ENCODE measurements at regions not wholly inside any gene's neighbourhood (a gene's known extent, or its start where the extent isn't known, plus 50 kb on each side); places are given as distances from the start of the nearest gene placed in this dataset.
"Not testable (repeated sequence)": the region's sequence is repeated elsewhere in the genome, so short reads cannot be mapped to it uniquely, and the experiment has no call there.

DNA sequence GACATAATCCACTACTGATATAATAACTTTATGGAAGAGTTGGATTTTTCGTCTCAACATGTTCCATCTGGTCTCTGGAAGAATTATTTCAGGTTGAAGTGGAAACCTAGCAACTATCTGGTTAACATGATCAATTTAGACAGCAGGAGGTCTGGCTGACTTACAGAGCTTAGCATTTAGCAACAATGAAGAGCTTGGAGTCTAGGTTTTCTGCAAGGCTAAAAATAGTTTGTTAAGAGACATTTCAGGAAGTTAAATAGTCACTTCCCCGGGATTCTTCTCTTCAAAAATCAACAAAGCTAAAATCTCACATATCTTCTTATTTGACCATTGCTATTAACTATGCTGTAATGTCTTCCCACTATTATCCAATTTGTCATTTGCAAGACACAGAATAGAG lies 418.6 kb upstream of the DIPK2B start:
- TF ChIP-seq, protein P1, sequence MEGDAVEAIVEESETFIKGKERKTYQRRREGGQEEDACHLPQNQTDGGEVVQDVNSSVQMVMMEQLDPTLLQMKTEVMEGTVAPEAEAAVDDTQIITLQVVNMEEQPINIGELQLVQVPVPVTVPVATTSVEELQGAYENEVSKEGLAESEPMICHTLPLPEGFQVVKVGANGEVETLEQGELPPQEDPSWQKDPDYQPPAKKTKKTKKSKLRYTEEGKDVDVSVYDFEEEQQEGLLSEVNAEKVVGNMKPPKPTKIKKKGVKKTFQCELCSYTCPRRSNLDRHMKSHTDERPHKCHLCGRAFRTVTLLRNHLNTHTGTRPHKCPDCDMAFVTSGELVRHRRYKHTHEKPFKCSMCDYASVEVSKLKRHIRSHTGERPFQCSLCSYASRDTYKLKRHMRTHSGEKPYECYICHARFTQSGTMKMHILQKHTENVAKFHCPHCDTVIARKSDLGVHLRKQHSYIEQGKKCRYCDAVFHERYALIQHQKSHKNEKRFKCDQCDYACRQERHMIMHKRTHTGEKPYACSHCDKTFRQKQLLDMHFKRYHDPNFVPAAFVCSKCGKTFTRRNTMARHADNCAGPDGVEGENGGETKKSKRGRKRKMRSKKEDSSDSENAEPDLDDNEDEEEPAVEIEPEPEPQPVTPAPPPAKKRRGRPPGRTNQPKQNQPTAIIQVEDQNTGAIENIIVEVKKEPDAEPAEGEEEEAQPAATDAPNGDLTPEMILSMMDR (IDR thresholded peaks at IDR 0.05) = no peak
- no peaks in the 10 kb centered on the region for H3K79me2 ChIP-seq (ENCODE audit: insufficient read depth, low read length)
- peaks cover 3 to 9% of the 10 kb centered on the region in 2 donors for H3K9me3 ChIP-seq (replicated peaks in 1 of 2; ENCODE audit: control insufficient read depth in 1 of 2, insufficient read depth in 1 of 2, low read length in 2 of 2)
- DNase-seq = no peak
- H4K20me1 ChIP-seq (ENCODE audit: insufficient read depth, low read length) = no peaks in the 10 kb centered on the region
- H3K4me1 Mint-ChIP-seq = peaks cover 4% of the 10 kb centered on the region
- peaks cover 0 to 14% (median 5%) of the 10 kb centered on the region in 7 donors for H3K9me3 Mint-ChIP-seq
- no peaks in the 10 kb centered on the region for H3K36me3 Mint-ChIP-seq
- no peak overlapping the region for H3K27ac ChIP-seq (ENCODE audit: low read depth in 1 of 2, low read length in 2 of 2)
- no peak overlapping the region for H2AFZ ChIP-seq (ENCODE audit: insufficient read depth, low read depth, low read length, poor library complexity, severe bottlenecking)
- WGBS (ENCODE audit: insufficient coverage) = no CpG with 5 or more reads among the region's 2 CpGs
- peaks cover 0 to 11% of the 10 kb centered on the region in 2 donors for H3K27me3 ChIP-seq (ENCODE audit: control insufficient read depth in 2 of 2, insufficient read depth in 2 of 2, low read length in 2 of 2)
- intact Hi-C loops (cut with micrococcal nuclease) = no loop called here
- H3K36me3 ChIP-seq (replicated peaks in 1 of 2; ENCODE audit: control insufficient read depth in 1 of 2, insufficient read depth in 2 of 2, low read length in 2 of 2) = no peaks in the 10 kb centered on the region
- H3K4me2 ChIP-seq (replicated peaks; ENCODE audit: extremely low read depth, low read length, poor library complexity, severe bottlenecking) = no peak overlapping the region
- H3K4me3 ChIP-seq (replicated peaks in 1 of 3; ENCODE audit: low read depth in 2 of 3, low read length in 3 of 3) = no peak overlapping the region
- no peak overlapping the region for H3K4me3 Mint-ChIP-seq
- peaks cover 0 to 14% (median 0%) of the 10 kb centered on the region in 3 donors for H3K27me3 Mint-ChIP-seq (ENCODE audit: low read depth in 3 of 3)
- H3K27ac Mint-ChIP-seq = no peak overlapping the region
- no peak overlapping the region for H3K9ac ChIP-seq (ENCODE audit: insufficient read depth, low read length, poor library complexity, severe bottlenecking)
- no peaks in the 10 kb centered on the region for H3K4me1 ChIP-seq (ENCODE audit: control insufficient read depth in 1 of 2, insufficient read depth in 2 of 2, low read length in 2 of 2)

DNA sequence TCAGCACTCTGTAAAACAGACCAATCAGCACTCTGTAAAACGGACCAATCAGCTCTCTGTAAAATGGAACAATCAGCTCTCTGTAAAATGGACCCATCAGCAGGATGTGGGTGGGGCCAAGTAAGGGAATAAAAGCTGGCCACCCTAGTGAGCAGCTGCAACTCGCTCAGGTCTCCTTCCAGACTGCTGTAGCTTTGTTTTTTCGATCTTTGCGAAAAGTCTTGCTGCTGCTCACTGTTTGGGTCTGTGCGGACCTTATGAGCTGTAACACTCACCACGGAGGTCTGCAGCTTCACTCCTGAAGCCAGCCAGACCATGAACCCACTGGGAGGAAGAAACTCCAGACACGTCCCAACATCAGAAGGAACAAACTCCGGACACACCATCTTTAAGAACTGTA lies 414.9 kb upstream of the DIPK2B start:
- H3K4me1 Mint-ChIP-seq; H4K20me1 ChIP-seq (ENCODE audit: insufficient read depth, low read length); H3K36me3 ChIP-seq (replicated peaks in 1 of 2; ENCODE audit: control insufficient read depth in 1 of 2, insufficient read depth in 2 of 2, low read length in 2 of 2); H3K4me1 ChIP-seq (ENCODE audit: control insufficient read depth in 1 of 2, insufficient read depth in 2 of 2, low read length in 2 of 2); H3K79me2 ChIP-seq (ENCODE audit: insufficient read depth, low read length); H3K27me3 ChIP-seq (ENCODE audit: control insufficient read depth in 2 of 2, insufficient read depth in 2 of 2, low read length in 2 of 2); H3K4me2 ChIP-seq (replicated peaks; ENCODE audit: extremely low read depth, low read length, poor library complexity, severe bottlenecking); DNase-seq; H3K4me3 Mint-ChIP-seq; H2AFZ ChIP-seq (ENCODE audit: insufficient read depth, low read depth, low read length, poor library complexity, severe bottlenecking); H3K36me3 Mint-ChIP-seq; intact Hi-C loops (cut with micrococcal nuclease); H3K4me3 ChIP-seq (replicated peaks in 1 of 3; ENCODE audit: low read depth in 2 of 3, low read length in 3 of 3); H3K27me3 Mint-ChIP-seq (ENCODE audit: low read depth in 3 of 3); H3K9ac ChIP-seq (ENCODE audit: insufficient read depth, low read length, poor library complexity, severe bottlenecking); H3K27ac Mint-ChIP-seq; H3K27ac ChIP-seq (ENCODE audit: low read depth in 1 of 2, low read length in 2 of 2): not testable (repeated sequence)
- H3K9me3 ChIP-seq (replicated peaks in 1 of 2; ENCODE audit: control insufficient read depth in 1 of 2, insufficient read depth in 1 of 2, low read length in 2 of 2) = peaks cover 13 to 37% of the 10 kb centered on the region in 2 donors
- no CpG with 5 or more reads among the region's 8 CpGs for WGBS (ENCODE audit: insufficient coverage)
- peaks cover 3 to 36% (median 18%) of the 10 kb centered on the region in 7 donors for H3K9me3 Mint-ChIP-seq
